ENCODE measurements at regions not wholly inside any gene's neighbourhood (a gene's known extent, or its start where the extent isn't known, plus 50 kb on each side); places are given as distances from the start of the nearest gene placed in this dataset.

GRCh38 chr1:87599569-87599968 is 270.9 kb downstream of the LMO4 start:
- TF ChIP-seq, protein P1, sequence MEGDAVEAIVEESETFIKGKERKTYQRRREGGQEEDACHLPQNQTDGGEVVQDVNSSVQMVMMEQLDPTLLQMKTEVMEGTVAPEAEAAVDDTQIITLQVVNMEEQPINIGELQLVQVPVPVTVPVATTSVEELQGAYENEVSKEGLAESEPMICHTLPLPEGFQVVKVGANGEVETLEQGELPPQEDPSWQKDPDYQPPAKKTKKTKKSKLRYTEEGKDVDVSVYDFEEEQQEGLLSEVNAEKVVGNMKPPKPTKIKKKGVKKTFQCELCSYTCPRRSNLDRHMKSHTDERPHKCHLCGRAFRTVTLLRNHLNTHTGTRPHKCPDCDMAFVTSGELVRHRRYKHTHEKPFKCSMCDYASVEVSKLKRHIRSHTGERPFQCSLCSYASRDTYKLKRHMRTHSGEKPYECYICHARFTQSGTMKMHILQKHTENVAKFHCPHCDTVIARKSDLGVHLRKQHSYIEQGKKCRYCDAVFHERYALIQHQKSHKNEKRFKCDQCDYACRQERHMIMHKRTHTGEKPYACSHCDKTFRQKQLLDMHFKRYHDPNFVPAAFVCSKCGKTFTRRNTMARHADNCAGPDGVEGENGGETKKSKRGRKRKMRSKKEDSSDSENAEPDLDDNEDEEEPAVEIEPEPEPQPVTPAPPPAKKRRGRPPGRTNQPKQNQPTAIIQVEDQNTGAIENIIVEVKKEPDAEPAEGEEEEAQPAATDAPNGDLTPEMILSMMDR (IDR thresholded peaks at IDR 0.05; ENCODE audit: low read depth, low read length, missing input control): no peak
- TF ChIP-seq MAX (IDR thresholded peaks at IDR 0.05) (no peak), TAF1 (conservative IDR thresholded peaks at IDR 0.05) (no peak), REST (IDR thresholded peaks at IDR 0.05) (no peak), YY1 (IDR thresholded peaks at IDR 0.05) (no peak), SP1 (IDR thresholded peaks at IDR 0.05) (no peak), EGR1 (IDR thresholded peaks at IDR 0.05; ENCODE audit: low read depth in 2 of 2) (no peak), GABPA (IDR thresholded peaks at IDR 0.05 in 1 of 2, conservative IDR thresholded peaks at IDR 0.05 in 1 of 2) (no peak)
- TF ChIP-seq, protein P2, sequence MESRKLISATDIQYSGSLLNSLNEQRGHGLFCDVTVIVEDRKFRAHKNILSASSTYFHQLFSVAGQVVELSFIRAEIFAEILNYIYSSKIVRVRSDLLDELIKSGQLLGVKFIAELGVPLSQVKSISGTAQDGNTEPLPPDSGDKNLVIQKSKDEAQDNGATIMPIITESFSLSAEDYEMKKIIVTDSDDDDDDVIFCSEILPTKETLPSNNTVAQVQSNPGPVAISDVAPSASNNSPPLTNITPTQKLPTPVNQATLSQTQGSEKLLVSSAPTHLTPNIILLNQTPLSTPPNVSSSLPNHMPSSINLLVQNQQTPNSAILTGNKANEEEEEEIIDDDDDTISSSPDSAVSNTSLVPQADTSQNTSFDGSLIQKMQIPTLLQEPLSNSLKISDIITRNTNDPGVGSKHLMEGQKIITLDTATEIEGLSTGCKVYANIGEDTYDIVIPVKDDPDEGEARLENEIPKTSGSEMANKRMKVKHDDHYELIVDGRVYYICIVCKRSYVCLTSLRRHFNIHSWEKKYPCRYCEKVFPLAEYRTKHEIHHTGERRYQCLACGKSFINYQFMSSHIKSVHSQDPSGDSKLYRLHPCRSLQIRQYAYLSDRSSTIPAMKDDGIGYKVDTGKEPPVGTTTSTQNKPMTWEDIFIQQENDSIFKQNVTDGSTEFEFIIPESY (IDR thresholded peaks at IDR 0.05): no peak
